OCI-LY3 (cell line): ENCODE measurements at regions not wholly inside any gene's neighbourhood (a gene's known extent, or its start where the extent isn't known, plus 50 kb on each side); places are given as distances from the start of the nearest gene placed in this dataset.

Experiments
- EZH2phosphoT487 ChIP-seq: fragments of 200-600 bp; shearing (Covaris generic); IDR thresholded peaks from 2 replicates; pipeline ENCODE4 v1.6.1; 2018; ENCODE audit warnings: antibody characterized with exemption, mixed run types, low read depth
- TF ChIP-seq, protein P1 (sequence below): fragments of 200-600, 300-600 bp; sonication (generic); IDR thresholded peaks from 2 replicates; pipeline ENCODE4 v1.5.1; 2014; ENCODE audit warnings: antibody characterized with exemption, low read length, low read depth

DNA sequence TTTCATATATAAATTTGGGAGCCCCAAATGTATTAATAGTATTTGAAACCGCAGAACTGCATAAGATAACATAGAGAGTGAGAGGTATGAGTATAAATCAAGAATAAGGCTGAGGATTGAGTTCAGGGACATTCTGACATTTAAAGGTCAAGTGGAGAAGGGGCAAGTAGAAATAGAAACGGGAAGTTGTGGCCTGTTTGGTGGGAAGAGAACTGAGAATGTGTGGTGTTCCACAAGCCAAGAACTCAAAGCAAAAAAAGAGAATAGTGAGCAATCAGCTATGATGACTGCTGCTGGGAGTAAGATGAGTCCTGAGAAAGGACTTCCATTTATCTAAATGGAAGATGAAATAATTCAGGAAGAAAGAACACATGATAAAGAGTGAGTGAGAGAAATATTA, 418.4 kb downstream of the CD109 start:
- TF ChIP-seq, protein P1, sequence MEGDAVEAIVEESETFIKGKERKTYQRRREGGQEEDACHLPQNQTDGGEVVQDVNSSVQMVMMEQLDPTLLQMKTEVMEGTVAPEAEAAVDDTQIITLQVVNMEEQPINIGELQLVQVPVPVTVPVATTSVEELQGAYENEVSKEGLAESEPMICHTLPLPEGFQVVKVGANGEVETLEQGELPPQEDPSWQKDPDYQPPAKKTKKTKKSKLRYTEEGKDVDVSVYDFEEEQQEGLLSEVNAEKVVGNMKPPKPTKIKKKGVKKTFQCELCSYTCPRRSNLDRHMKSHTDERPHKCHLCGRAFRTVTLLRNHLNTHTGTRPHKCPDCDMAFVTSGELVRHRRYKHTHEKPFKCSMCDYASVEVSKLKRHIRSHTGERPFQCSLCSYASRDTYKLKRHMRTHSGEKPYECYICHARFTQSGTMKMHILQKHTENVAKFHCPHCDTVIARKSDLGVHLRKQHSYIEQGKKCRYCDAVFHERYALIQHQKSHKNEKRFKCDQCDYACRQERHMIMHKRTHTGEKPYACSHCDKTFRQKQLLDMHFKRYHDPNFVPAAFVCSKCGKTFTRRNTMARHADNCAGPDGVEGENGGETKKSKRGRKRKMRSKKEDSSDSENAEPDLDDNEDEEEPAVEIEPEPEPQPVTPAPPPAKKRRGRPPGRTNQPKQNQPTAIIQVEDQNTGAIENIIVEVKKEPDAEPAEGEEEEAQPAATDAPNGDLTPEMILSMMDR = no peak
- TF ChIP-seq EZH2phosphoT487 = no peak
